Spinal cord (tissue), 9 donors: ENCODE measurements at regions not wholly inside any gene's neighbourhood (a gene's known extent, or its start where the extent isn't known, plus 50 kb on each side); places are given as distances from the start of the nearest gene placed in this dataset.

ENCODE experiments used
- DNase-seq, 6 donors: peaks; one replicate each; pipeline versions ENCODE4 v3.0.0 to v3.0.0-alpha.2; 2013 to 2015; ENCODE audit warnings: low spot score in 6 of 6, low read depth in 4 of 6
- H3K27ac ChIP-seq: one replicate; pipeline ENCODE4 v1.5.1; 2013; ENCODE audit warnings: low read depth, low read length, control low read depth
- H3K27me3 ChIP-seq: one replicate; pipeline ENCODE4 v1.6.1; 2013; ENCODE audit warnings: low read length; ENCODE audit not compliant: control insufficient read depth, insufficient read depth
- H3K36me3 ChIP-seq: one replicate; pipeline ENCODE4 v1.6.1; 2013; ENCODE audit warnings: low read length; ENCODE audit not compliant: control insufficient read depth, insufficient read depth
- H3K4me1 ChIP-seq: one replicate; pipeline ENCODE4 v1.6.1; 2013; ENCODE audit warnings: low read length; ENCODE audit not compliant: control insufficient read depth, insufficient read depth
- H3K4me3 ChIP-seq: one replicate; pipeline ENCODE4 v1.5.1; 2013; ENCODE audit warnings: low read depth, low read length, control low read depth
- H3K9me3 ChIP-seq: one replicate; pipeline ENCODE4 v1.6.1; 2013; ENCODE audit warnings: low read length; ENCODE audit not compliant: control insufficient read depth, insufficient read depth
- WGBS: methylation state at CpG from one replicate; pipeline ENCODE4 v1.1.5; 2013; ENCODE audit warnings: missing lambda C conversion rate; ENCODE audit not compliant: insufficient coverage; 5-methylcytosine and 5-hydroxymethylcytosine counted together
- donor health status: healthy.

- H3K27me3 ChIP-seq = no peaks in the 10 kb centered on the region
- no peaks in the 10 kb centered on the region for H3K4me1 ChIP-seq
- no peaks in the 10 kb centered on the region for H3K9me3 ChIP-seq
- no peak for DNase-seq
- no peaks in the 10 kb centered on the region for H3K36me3 ChIP-seq
- H3K27ac ChIP-seq = no peak overlapping the region
- H3K4me3 ChIP-seq = no peak overlapping the region
These were observed 267.4 kb upstream of the RUNX1 start for GRCh38 chr21:35316456-35316855.

DNA sequence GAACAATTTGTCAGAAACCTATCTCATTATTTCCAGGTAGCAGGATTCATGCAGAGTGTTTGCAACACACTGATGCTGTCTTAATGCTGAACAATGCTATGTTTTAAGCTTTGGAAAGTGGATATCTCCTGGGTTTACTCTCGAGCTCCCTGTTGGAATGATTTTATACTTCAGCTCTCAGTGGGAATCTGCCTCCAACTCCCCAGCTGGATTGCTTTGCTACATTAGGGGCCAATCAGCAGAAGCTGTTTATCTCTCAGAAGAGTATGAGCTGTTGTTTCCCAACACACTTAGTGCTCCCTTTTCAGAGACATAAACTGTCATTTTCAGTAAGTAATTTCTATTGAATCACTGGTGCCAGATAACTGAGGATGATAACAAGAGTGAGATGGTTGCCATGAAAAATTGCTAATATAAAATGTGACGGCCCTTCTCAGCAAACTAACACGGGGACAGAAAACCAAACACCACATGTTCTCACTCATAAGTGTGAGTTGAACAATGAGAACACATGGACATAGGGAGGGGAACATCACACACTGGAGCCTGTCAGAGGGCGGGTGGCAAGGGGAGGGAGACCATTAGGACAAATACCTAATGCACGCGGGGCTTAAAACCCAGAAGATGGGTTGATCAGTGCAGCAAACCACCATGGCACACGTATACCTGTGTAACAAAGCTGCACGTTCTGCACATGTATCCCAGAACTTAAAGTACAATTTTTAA lies 265.9 kb upstream of the RUNX1 start:
- H3K4me1 ChIP-seq = no peaks in the 10 kb centered on the region
- 85% methylated on average over 5 of the region's 8 CpGs for WGBS

DNA sequence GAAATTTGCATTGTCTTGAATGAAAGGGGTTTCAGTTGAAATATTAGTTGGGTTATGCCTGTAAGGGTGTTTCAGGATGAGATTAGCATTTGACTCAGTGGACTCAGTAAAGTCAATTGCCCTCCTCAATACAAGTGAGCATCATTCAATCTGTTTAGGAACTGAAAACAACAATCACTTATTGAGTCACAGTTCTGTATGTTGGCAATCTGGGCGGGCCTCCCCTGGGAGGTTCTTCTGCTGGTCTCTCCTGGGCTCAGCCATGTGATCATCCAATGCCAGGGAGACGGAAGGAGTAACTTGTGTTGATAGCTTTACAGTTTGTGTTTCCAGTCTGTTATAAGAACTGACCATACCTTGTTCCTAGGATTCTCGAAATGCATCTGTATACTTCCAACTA lies 262.9 kb upstream of the RUNX1 start:
- Histone ChIP-seq H3K36me3 (no peaks in the 10 kb centered on the region), H3K4me3 (no peak overlapping the region), H3K4me1 (no peaks in the 10 kb centered on the region), H3K9me3 (no peaks in the 10 kb centered on the region), H3K27ac (no peak overlapping the region), H3K27me3 (no peaks in the 10 kb centered on the region)
- 100% methylated on average over 1 of the region's 3 CpGs for WGBS
- no peak for DNase-seq

More for the DNA sequence above, 265.9 kb upstream of the RUNX1 start:
- peak in 2 of 6 donors; percentile 4 to 67 for DNase-seq
- Histone ChIP-seq H3K27me3 (no peaks in the 10 kb centered on the region), H3K36me3 (no peaks in the 10 kb centered on the region), H3K27ac (no peak overlapping the region), H3K4me3 (no peak overlapping the region), H3K9me3 (no peaks in the 10 kb centered on the region)

DNA sequence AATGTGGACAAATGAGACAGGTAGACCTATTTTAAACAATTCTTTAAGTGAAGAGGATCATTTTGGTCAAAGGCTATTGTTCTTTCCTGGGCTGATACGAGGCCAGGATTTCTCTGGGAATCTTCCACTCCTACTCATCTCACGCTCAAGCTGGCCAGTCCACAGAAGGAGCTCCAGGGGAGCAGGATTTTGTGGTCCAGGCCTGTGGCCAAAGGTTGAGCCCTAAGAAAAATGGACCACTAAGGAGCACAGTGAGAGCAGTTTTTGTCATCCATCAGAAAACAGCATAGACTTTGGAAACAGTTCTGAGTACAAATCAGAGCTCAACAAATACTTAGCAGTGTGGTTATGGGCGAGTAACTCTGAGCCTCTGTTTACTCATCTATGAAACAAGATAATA lies 260.2 kb upstream of the RUNX1 start:
- H3K27me3 ChIP-seq = no peaks in the 10 kb centered on the region
- H3K27ac ChIP-seq = no peak overlapping the region
- WGBS = no CpG with 5 or more reads among the region's 3 CpGs
- H3K36me3 ChIP-seq = no peaks in the 10 kb centered on the region
- DNase-seq = no peak
- no peaks in the 10 kb centered on the region for H3K4me1 ChIP-seq
- no peak overlapping the region for H3K4me3 ChIP-seq
- no peaks in the 10 kb centered on the region for H3K9me3 ChIP-seq

DNA sequence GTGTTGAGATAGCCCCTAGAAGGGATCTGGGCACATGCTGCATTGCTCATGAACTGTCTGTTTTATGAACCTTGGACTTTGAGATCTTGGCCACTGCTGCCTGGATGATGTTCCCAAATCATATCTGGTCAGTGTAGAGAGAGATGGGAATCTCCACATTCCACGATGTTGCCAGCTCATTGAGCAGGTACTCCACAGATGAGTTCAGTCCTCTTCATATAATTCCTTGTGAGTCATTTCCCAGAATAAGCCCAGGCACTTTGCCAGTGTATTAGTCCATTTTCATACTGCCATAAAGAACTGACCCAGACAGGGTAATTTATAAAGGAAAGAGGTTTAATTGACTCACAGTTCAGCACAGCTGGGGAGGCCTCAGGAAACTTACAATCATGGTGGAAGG lies 254.0 kb upstream of the RUNX1 start:
- no peak for DNase-seq
- 100% methylated on average over 1 of the region's 1 CpG for WGBS
- no peaks in the 10 kb centered on the region for H3K27me3 ChIP-seq
- H3K4me3 ChIP-seq = no peak overlapping the region
- H3K9me3 ChIP-seq = no peaks in the 10 kb centered on the region
- no peaks in the 10 kb centered on the region for H3K4me1 ChIP-seq
- no peak overlapping the region for H3K27ac ChIP-seq
- no peaks in the 10 kb centered on the region for H3K36me3 ChIP-seq

GRCh38 chr21:35298757-35299156 lies 249.7 kb upstream of the RUNX1 start:
- no peak overlapping the region for H3K4me3 ChIP-seq
- H3K4me1 ChIP-seq = no peaks in the 10 kb centered on the region
- WGBS = 70% methylated on average over 2 of the region's 3 CpGs
- H3K27me3 ChIP-seq = no peaks in the 10 kb centered on the region
- H3K36me3 ChIP-seq = no peaks in the 10 kb centered on the region
- DNase-seq = no peak
- no peak overlapping the region for H3K27ac ChIP-seq
- H3K9me3 ChIP-seq = no peaks in the 10 kb centered on the region

GRCh38 chr21:35297665-35298064 lies 248.6 kb upstream of the RUNX1 start:
- Histone ChIP-seq H3K4me3 (no peak overlapping the region), H3K27ac (no peak overlapping the region), H3K27me3 (no peaks in the 10 kb centered on the region), H3K36me3 (no peaks in the 10 kb centered on the region), H3K9me3 (no peaks in the 10 kb centered on the region), H3K4me1 (no peaks in the 10 kb centered on the region)
- no peak for DNase-seq
- 88% methylated on average over 2 of the region's 4 CpGs for WGBS

DNA sequence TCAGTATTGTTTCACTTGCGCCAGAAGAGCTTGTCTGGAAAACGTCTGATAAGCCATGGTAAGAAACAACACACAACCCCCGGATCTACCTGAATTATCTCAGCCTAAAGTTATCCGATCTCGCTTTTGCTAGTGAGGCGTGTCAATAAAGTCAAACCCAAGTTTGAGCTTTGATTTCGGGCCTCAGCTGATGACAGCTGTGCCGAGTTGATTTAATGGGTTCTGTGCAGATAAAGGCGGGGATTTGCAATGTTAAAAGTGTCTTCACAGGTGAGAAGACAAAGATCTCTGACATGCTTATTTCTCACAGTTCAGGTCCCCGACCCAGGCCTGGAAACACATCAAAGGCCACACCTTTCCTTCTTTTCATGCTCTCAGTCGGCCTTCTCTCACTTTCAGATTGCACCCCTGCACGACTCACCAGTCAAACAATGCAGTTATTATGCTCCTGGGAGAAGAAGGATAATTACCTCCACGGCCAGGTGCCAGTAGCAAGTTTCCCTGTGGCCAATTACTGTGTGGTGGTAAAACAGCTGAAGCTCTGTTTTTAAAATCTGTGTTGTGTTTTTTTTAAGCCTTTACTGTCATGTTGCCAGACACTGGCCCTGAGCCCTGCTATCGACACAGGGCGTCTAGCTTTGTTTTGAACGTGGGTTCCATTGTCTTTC lies 245.3 kb upstream of the RUNX1 start:
- Histone ChIP-seq H3K4me3 (no peak overlapping the region), H3K9me3 (no peaks in the 10 kb centered on the region), H3K36me3 (no peaks in the 10 kb centered on the region), H3K27ac (no peak overlapping the region), H3K4me1 (no peaks in the 10 kb centered on the region), H3K27me3 (no peaks in the 10 kb centered on the region)
- 58% methylated on average over 4 of the region's 16 CpGs for WGBS
- peak in 2 of 6 donors; percentile 20 to 33 for DNase-seq

GRCh38 chr21:35291973-35292627 lies 243.0 kb upstream of the RUNX1 start:
- no peak overlapping the region for H3K27ac ChIP-seq
- no peaks in the 10 kb centered on the region for H3K4me1 ChIP-seq
- no peak overlapping the region for H3K4me3 ChIP-seq
- H3K9me3 ChIP-seq = peaks cover 4% of the 10 kb centered on the region
- no peaks in the 10 kb centered on the region for H3K36me3 ChIP-seq
- H3K27me3 ChIP-seq = no peaks in the 10 kb centered on the region
- no peak for DNase-seq
- no CpG with 5 or more reads among the region's 3 CpGs for WGBS

DNA sequence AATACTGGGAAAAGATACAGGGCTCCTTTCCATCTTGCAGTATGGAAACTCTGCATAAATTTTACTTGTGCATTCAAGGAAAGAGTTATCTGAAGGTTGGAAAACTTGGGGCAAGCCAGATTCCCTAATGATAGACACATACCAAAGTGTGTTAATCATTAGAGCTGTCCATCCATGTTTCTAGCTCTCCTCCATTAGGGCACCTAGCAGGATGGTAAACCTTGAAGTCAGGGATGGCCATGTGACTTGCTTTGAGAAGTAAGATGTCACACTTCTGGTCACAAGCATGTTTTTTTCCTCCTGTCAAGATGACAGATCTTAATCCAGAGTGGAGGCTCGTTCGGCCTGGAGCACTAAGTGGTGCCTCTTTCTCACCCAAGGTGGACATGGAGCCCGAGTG lies 241.9 kb upstream of the RUNX1 start:
- DNase-seq = no peak
- Histone ChIP-seq H3K9me3 (peaks cover 5% of the 10 kb centered on the region), H3K4me1 (no peaks in the 10 kb centered on the region), H3K4me3 (no peak overlapping the region), H3K27ac (no peak overlapping the region), H3K36me3 (no peaks in the 10 kb centered on the region), H3K27me3 (no peaks in the 10 kb centered on the region)
- WGBS = 87% methylated on average over 3 of the region's 3 CpGs
